GM12878 (cell line): ENCODE measurements at regions not wholly inside any gene's neighbourhood (a gene's known extent, or its start where the extent isn't known, plus 50 kb on each side); places are given as distances from the start of the nearest gene placed in this dataset.

ENCODE experiments used
- ATAC-seq: fragments of 200-7000 bp; cut with Tn5 transposase; 3 replicates; pipeline ENCODE4 v1.9.1; 2020; ENCODE audit warnings: mild to moderate bottlenecking, moderate library complexity
- BruUV-seq: library from RNA; stranded (reverse); fragments of 400-500 nt; replicated peaks from 2 replicates; lab custom pipeline; 2021; lab: Mats Ljungman, UMichigan
- CTCF ChIA-PET: fragments of 300-600 bp; sonication (Branson Sonifier 250); formaldehyde crosslinking; extraction: SDS; loops from one replicate; lab custom pipeline; 2021; ENCODE audit warnings: inconsistent platforms; lab: Yijun Ruan, JAX
- POLR2A ChIA-PET: fragments of 350-600 bp; formaldehyde crosslinking; extraction: SDS; loops from one replicate; lab custom pipeline; 2021; ENCODE audit warnings: inconsistent platforms; lab: Charles Lee
- RAD21 ChIA-PET: fragments of 300-600 bp; sonication (Branson Sonifier 250); formaldehyde crosslinking; loops from one replicate; lab custom pipeline; 2023; ENCODE audit warnings: antibody characterized with exemption; ENCODE audit not compliant: unreplicated experiment; lab: Charles Lee
- SMC1A ChIA-PET: fragments of 300-600 bp; sonication (Branson Sonifier 250); formaldehyde crosslinking; loops from one replicate; lab custom pipeline; 2023; ENCODE audit not compliant: unreplicated experiment, uncharacterized antibody; lab: Charles Lee
- DNase-seq: peaks from one replicate; pipeline ENCODE4 v3.0.0-alpha.2; 2011; ENCODE audit warnings: low read depth, low spot score
- FAIRE-seq: peaks from 3 replicates; lab custom pipeline; 2011; peaks lifted over from hg19 to GRCh38; lab: Jason Lieb, UNC
- H2AFZ ChIP-seq: 2 replicates; pipeline ENCODE4 v1.6.0; 2011; ENCODE audit warnings: low read depth, low read length, control low read depth; ENCODE audit not compliant: control insufficient read depth
- H3K27ac ChIP-seq: 2 replicates; pipeline ENCODE4 v1.5.1; 2011; ENCODE audit warnings: control low read depth; ENCODE audit not compliant: control insufficient read depth, insufficient read depth
- H3K27me3 ChIP-seq, 2 experiments: replicated peaks in 1 of 2; 2 replicates each; pipeline versions ENCODE4 v1.6.0 to v1.6.1; 2011; ENCODE audit warnings: low read length in 1 of 2; ENCODE audit not compliant: control insufficient read depth in 2 of 2, insufficient read depth in 2 of 2
- H3K36me3 ChIP-seq, 2 experiments: 2 replicates each; pipeline ENCODE4 v1.5.1; 2011; ENCODE audit warnings: low read length in 1 of 2; ENCODE audit not compliant: control insufficient read depth in 2 of 2, insufficient read depth in 2 of 2
- H3K4me1 ChIP-seq: 2 replicates; pipeline ENCODE4 v1.6.1; 2011; ENCODE audit warnings: mild to moderate bottlenecking, low read length, moderate library complexity, mixed read lengths; ENCODE audit not compliant: control insufficient read depth, insufficient read depth
- H3K4me2 ChIP-seq: 2 replicates; pipeline ENCODE4 v1.6.0; 2011; ENCODE audit warnings: control low read depth; ENCODE audit not compliant: control insufficient read depth, insufficient read depth
- H3K4me3 ChIP-seq: fragments of 200-600 bp; sonication (generic); 2 replicates; pipeline ENCODE4 v1.5.1; 2016
- H3K79me2 ChIP-seq: 2 replicates; pipeline ENCODE4 v1.6.0; 2011; ENCODE audit warnings: low read length; ENCODE audit not compliant: control insufficient read depth, insufficient read depth
- H3K9ac ChIP-seq: 2 replicates; pipeline ENCODE4 v1.8.0; 2011; ENCODE audit warnings: low read length, control low read depth, mixed read lengths; ENCODE audit not compliant: control insufficient read depth, insufficient read depth
- H3K9me3 ChIP-seq: replicated peaks from 3 replicates; pipeline ENCODE4 v1.5.1; 2011; ENCODE audit warnings: mild to moderate bottlenecking, low read length; ENCODE audit not compliant: control insufficient read depth, insufficient read depth
- H4K20me1 ChIP-seq: 2 replicates; pipeline ENCODE4 v1.6.0; 2011; ENCODE audit not compliant: control insufficient read depth, insufficient read depth
- ATF7 ChIP-seq: fragments of 450-650 bp; IDR thresholded peaks from 2 replicates; pipeline ENCODE4 v1.6.1; 2016; ENCODE audit warnings: low read depth, mild to moderate bottlenecking
- FOXM1 ChIP-seq: IDR thresholded peaks from 2 replicates; pipeline ENCODE4 v1.6.1; 2012; ENCODE audit warnings: low read depth, mild to moderate bottlenecking, inconsistent platforms, low read length, moderate library complexity
- HDGF ChIP-seq: fragments of 450-650 bp; IDR thresholded peaks from 2 replicates; pipeline ENCODE4 v1.6.1; 2016; ENCODE audit warnings: antibody characterized with exemption
- IRF5 ChIP-seq: fragments of 450-650 bp; IDR thresholded peaks from 2 replicates; pipeline ENCODE4 v1.6.1; 2017; ENCODE audit warnings: borderline replicate concordance
- NKRF ChIP-seq: fragments of 450-650 bp; conservative IDR thresholded peaks from 2 replicates; pipeline ENCODE4 v1.6.1; 2017; ENCODE audit warnings: mild to moderate bottlenecking, moderate library complexity
- SIN3A ChIP-seq: IDR thresholded peaks from 2 replicates; pipeline ENCODE4 v1.6.1; 2012; ENCODE audit warnings: low read depth, low read length, improper control_type of control experiment
- SUPT20H ChIP-seq: IDR thresholded peaks from 2 replicates; pipeline ENCODE4 v1.6.1; 2011; ENCODE audit warnings: low read depth, mild to moderate bottlenecking, low read length, moderate library complexity, borderline replicate concordance; ENCODE audit not compliant: control insufficient read depth
- TCF12 ChIP-seq: IDR thresholded peaks from 2 replicates; pipeline ENCODE4 v1.6.1; 2011; ENCODE audit warnings: low read depth, mild to moderate bottlenecking, low read length
- ZNF622 ChIP-seq: fragments of 450-650 bp; IDR thresholded peaks from 2 replicates; pipeline ENCODE4 v1.6.1; 2017; ENCODE audit warnings: mild to moderate bottlenecking, inconsistent platforms
- WGBS: methylation state at CpG from one replicate; pipeline ENCODE4 v1.1.6; 2016; ENCODE audit warnings: low lambda C conversion rate; ENCODE audit not compliant: insufficient replicate concordance, insufficient coverage; ENCODE audit errors: missing lambda C conversion rate; 5-methylcytosine and 5-hydroxymethylcytosine counted together
- in situ Hi-C: fragments of 300-500 bp; cut with MboI; formaldehyde crosslinking; loops from 9 replicates; pipeline ENCODE4 v1.14.3; 2018; ENCODE audit warnings: mixed read lengths
- intact Hi-C: fragments of 100-400 bp; cut with micrococcal nuclease; formaldehyde crosslinking; loops from one replicate; pipeline ENCODE4 v1.14.2; 2022; ENCODE audit not compliant: unreplicated experiment
- TF ChIP-seq, protein P1 (sequence below): fragments of 450-650 bp; IDR thresholded peaks from 2 replicates; pipeline ENCODE4 v1.6.1; 2017; ENCODE audit warnings: mild to moderate bottlenecking, moderate library complexity
- TF ChIP-seq, protein P2 (sequence below): fragments of 450-650 bp; IDR thresholded peaks from 2 replicates; pipeline ENCODE4 v1.6.1; 2017; ENCODE audit warnings: low read depth, mild to moderate bottlenecking, moderate library complexity
- TF ChIP-seq, protein P3 (sequence below): fragments of 450-650 bp; IDR thresholded peaks from 2 replicates; pipeline ENCODE4 v1.6.1; 2018; ENCODE audit warnings: borderline replicate concordance, mild to moderate bottlenecking; ENCODE audit not compliant: partially characterized antibody

GRCh38 chr2:220876080-220876824, 695.9 kb downstream of the EPHA4 start:
- H3K27me3 ChIP-seq, result no peaks in the 10 kb centered on the region
- no peaks in the 10 kb centered on the region for H3K36me3 ChIP-seq
- H3K9ac ChIP-seq, result no peak overlapping the region
- SMC1A ChIA-PET, result no interaction called here
- POLR2A ChIA-PET, result interaction anchor here (0.6 kb wide), 1 partner anchor 227 kb away, joined by 4 read pairs; no protein-coding TSS in a partner anchor
- no peaks in the 10 kb centered on the region for H3K4me1 ChIP-seq
- CTCF ChIA-PET, result no interaction called here
- WGBS, result 6% methylated on average over 3 of the region's 3 CpGs
- FAIRE-seq (no peak), DNase-seq (no peak), ATAC-seq (no peak)
- no peak overlapping the region for H3K27ac ChIP-seq
- BruUV-seq, result no TSS peak
- no peaks in the 10 kb centered on the region for H4K20me1 ChIP-seq
- no peaks in the 10 kb centered on the region for H3K9me3 ChIP-seq
- in situ Hi-C loops, result no loop called here
- H3K4me3 ChIP-seq, result no peak overlapping the region
- RAD21 ChIA-PET, result no interaction called here
- no peak overlapping the region for H3K4me2 ChIP-seq
- intact Hi-C loops, result no loop called here
- no peak overlapping the region for H2AFZ ChIP-seq
- no peaks in the 10 kb centered on the region for H3K79me2 ChIP-seq
- TF ChIP-seq SIN3A (no peak), NKRF (no peak), HDGF (no peak), IRF5 (no peak), FOXM1 (no peak), ATF7 (no peak), SUPT20H (no peak), TCF12 (no peak), ZNF622 (no peak)
- TF ChIP-seq, protein P1, sequence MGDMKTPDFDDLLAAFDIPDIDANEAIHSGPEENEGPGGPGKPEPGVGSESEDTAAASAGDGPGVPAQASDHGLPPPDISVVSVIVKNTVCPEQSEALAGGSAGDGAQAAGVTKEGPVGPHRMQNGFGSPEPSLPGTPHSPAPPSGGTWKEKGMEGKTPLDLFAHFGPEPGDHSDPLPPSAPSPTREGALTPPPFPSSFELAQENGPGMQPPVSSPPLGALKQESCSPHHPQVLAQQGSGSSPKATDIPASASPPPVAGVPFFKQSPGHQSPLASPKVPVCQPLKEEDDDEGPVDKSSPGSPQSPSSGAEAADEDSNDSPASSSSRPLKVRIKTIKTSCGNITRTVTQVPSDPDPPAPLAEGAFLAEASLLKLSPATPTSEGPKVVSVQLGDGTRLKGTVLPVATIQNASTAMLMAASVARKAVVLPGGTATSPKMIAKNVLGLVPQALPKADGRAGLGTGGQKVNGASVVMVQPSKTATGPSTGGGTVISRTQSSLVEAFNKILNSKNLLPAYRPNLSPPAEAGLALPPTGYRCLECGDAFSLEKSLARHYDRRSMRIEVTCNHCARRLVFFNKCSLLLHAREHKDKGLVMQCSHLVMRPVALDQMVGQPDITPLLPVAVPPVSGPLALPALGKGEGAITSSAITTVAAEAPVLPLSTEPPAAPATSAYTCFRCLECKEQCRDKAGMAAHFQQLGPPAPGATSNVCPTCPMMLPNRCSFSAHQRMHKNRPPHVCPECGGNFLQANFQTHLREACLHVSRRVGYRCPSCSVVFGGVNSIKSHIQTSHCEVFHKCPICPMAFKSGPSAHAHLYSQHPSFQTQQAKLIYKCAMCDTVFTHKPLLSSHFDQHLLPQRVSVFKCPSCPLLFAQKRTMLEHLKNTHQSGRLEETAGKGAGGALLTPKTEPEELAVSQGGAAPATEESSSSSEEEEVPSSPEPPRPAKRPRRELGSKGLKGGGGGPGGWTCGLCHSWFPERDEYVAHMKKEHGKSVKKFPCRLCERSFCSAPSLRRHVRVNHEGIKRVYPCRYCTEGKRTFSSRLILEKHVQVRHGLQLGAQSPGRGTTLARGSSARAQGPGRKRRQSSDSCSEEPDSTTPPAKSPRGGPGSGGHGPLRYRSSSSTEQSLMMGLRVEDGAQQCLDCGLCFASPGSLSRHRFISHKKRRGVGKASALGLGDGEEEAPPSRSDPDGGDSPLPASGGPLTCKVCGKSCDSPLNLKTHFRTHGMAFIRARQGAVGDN, result no peak
- TF ChIP-seq, protein P2, sequence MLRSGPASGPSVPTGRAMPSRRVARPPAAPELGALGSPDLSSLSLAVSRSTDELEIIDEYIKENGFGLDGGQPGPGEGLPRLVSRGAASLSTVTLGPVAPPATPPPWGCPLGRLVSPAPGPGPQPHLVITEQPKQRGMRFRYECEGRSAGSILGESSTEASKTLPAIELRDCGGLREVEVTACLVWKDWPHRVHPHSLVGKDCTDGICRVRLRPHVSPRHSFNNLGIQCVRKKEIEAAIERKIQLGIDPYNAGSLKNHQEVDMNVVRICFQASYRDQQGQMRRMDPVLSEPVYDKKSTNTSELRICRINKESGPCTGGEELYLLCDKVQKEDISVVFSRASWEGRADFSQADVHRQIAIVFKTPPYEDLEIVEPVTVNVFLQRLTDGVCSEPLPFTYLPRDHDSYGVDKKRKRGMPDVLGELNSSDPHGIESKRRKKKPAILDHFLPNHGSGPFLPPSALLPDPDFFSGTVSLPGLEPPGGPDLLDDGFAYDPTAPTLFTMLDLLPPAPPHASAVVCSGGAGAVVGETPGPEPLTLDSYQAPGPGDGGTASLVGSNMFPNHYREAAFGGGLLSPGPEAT, result no peak
- TF ChIP-seq, protein P3, sequence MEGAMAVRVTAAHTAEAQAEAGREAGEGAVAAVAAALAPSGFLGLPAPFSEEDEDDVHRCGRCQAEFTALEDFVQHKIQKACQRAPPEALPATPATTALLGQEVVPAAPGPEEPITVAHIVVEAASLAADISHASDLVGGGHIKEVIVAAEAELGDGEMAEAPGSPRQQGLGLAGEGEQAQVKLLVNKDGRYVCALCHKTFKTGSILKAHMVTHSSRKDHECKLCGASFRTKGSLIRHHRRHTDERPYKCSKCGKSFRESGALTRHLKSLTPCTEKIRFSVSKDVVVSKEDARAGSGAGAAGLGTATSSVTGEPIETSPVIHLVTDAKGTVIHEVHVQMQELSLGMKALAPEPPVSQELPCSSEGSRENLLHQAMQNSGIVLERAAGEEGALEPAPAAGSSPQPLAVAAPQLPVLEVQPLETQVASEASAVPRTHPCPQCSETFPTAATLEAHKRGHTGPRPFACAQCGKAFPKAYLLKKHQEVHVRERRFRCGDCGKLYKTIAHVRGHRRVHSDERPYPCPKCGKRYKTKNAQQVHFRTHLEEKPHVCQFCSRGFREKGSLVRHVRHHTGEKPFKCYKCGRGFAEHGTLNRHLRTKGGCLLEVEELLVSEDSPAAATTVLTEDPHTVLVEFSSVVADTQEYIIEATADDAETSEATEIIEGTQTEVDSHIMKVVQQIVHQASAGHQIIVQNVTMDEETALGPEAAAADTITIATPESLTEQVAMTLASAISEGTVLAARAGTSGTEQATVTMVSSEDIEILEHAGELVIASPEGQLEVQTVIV, result no peak
